ENCODE measurements at regions not wholly inside any gene's neighbourhood (a gene's known extent, or its start where the extent isn't known, plus 50 kb on each side); places are given as distances from the start of the nearest gene placed in this dataset.

- no peak for TF ChIP-seq CTCF (IDR thresholded peaks at IDR 0.05)
- TF ChIP-seq POLR2A (IDR thresholded peaks at IDR 0.05), result no peak
Observed at GRCh38 chr10:36157486-36157885, 515.4 kb upstream of the FZD8 start.
